ENCODE measurements at regions not wholly inside any gene's neighbourhood (a gene's known extent, or its start where the extent isn't known, plus 50 kb on each side); places are given as distances from the start of the nearest gene placed in this dataset.

GRCh38 chr11:80538040-80538439 is 1097.2 kb upstream of the TENM4 start:
- H3K4me1 ChIP-seq (ENCODE audit: insufficient read depth, low read length): no peaks in the 10 kb centered on the region
- H3K4me1 Mint-ChIP-seq (ENCODE audit: low read depth): no peaks in the 10 kb centered on the region
- H3K27me3 ChIP-seq (ENCODE audit: control insufficient read depth in 1 of 2, insufficient read depth in 2 of 2, low read length in 2 of 2): no peaks in the 10 kb centered on the region
- no peak for TF ChIP-seq CTCF (IDR thresholded peaks at IDR 0.05)
- H3K27ac ChIP-seq (ENCODE audit: low read depth in 1 of 2, low read length in 2 of 2): no peak overlapping the region
- no peak overlapping the region for H3K4me3 Mint-ChIP-seq
- no peak overlapping the region for H3K27ac Mint-ChIP-seq
- H3K36me3 Mint-ChIP-seq (ENCODE audit: low read depth): no peaks in the 10 kb centered on the region
- ChIA-PET POLR2A (no interaction called here), CTCF (no interaction called here)
- no peak for ATAC-seq (ENCODE audit: poor library complexity)
- peaks cover 9% of the 10 kb centered on the region for H3K9me3 Mint-ChIP-seq
- H3K9me3 ChIP-seq (ENCODE audit: control insufficient read depth in 1 of 2, insufficient read depth in 1 of 2, low read length in 2 of 2): peaks cover 6 to 11% of the 10 kb centered on the region in 2 experiments
- H3K27me3 Mint-ChIP-seq: no peaks in the 10 kb centered on the region
- no peak overlapping the region for H3K4me3 ChIP-seq (ENCODE audit: low read length)
- H3K36me3 ChIP-seq (ENCODE audit: insufficient read depth, low read length): no peaks in the 10 kb centered on the region
- DNase-seq: no peak
- intact Hi-C loops (cut with DNase I, micrococcal nuclease): no loop called here

- POLR2A ChIA-PET: no interaction called here
- DNase-seq (no peak), ATAC-seq (ENCODE audit: poor library complexity) (no peak)
- Mint-ChIP-seq H3K4me1 (ENCODE audit: low read depth) (no peaks in the 10 kb centered on the region), H3K27ac (no peak overlapping the region), H3K4me3 (no peak overlapping the region), H3K9me3 (peaks cover 2% of the 10 kb centered on the region), H3K27me3 (no peaks in the 10 kb centered on the region), H3K36me3 (ENCODE audit: low read depth) (no peaks in the 10 kb centered on the region)
- no peak for TF ChIP-seq CTCF (IDR thresholded peaks at IDR 0.05)
- Histone ChIP-seq H3K27ac (ENCODE audit: low read depth in 1 of 2, low read length in 2 of 2) (no peak overlapping the region), H3K4me1 (ENCODE audit: insufficient read depth, low read length) (no peaks in the 10 kb centered on the region), H3K27me3 (ENCODE audit: control insufficient read depth in 1 of 2, insufficient read depth in 2 of 2, low read length in 2 of 2) (no peaks in the 10 kb centered on the region), H3K9me3 (ENCODE audit: control insufficient read depth in 1 of 2, insufficient read depth in 1 of 2, low read length in 2 of 2) (peaks cover 6 to 18% of the 10 kb centered on the region in 2 experiments), H3K36me3 (ENCODE audit: insufficient read depth, low read length) (no peaks in the 10 kb centered on the region), H3K4me3 (ENCODE audit: low read length) (no peak overlapping the region)
- intact Hi-C loops (cut with DNase I, micrococcal nuclease): no loop called here
- CTCF ChIA-PET: no interaction called here
These were observed 1092.6 kb upstream of the TENM4 start for GRCh38 chr11:80533463-80533862.

GRCh38 chr11:80532633-80533232 is 1091.9 kb upstream of the TENM4 start:
- no peaks in the 10 kb centered on the region for H3K27me3 ChIP-seq (ENCODE audit: control insufficient read depth in 1 of 2, insufficient read depth in 2 of 2, low read length in 2 of 2)
- no peak for TF ChIP-seq CTCF (IDR thresholded peaks at IDR 0.05)
- H3K4me3 ChIP-seq (ENCODE audit: low read length): no peak overlapping the region
- intact Hi-C loops (cut with DNase I, micrococcal nuclease): no loop called here
- H3K27ac ChIP-seq (ENCODE audit: low read depth in 1 of 2, low read length in 2 of 2): no peak overlapping the region
- no peaks in the 10 kb centered on the region for H3K36me3 ChIP-seq (ENCODE audit: insufficient read depth, low read length)
- Mint-ChIP-seq H3K36me3 (ENCODE audit: low read depth) (no peaks in the 10 kb centered on the region), H3K27me3 (no peaks in the 10 kb centered on the region), H3K4me3 (no peak overlapping the region), H3K9me3 (peaks cover 2% of the 10 kb centered on the region), H3K4me1 (ENCODE audit: low read depth) (no peaks in the 10 kb centered on the region), H3K27ac (no peak overlapping the region)
- DNase-seq (peak in 1 of 14 experiments; percentile 2), ATAC-seq (ENCODE audit: poor library complexity) (no peak)
- H3K9me3 ChIP-seq (ENCODE audit: control insufficient read depth in 1 of 2, insufficient read depth in 1 of 2, low read length in 2 of 2): peaks cover 6 to 18% of the 10 kb centered on the region in 2 experiments
- CTCF ChIA-PET: no interaction called here
- no peaks in the 10 kb centered on the region for H3K4me1 ChIP-seq (ENCODE audit: insufficient read depth, low read length)
- POLR2A ChIA-PET: no interaction called here

All from CD4-positive, alpha-beta T cell (primary cell).